Endothelial cell of umbilical vein (primary cell): ENCODE measurements at regions not wholly inside any gene's neighbourhood (a gene's known extent, or its start where the extent isn't known, plus 50 kb on each side); places are given as distances from the start of the nearest gene placed in this dataset.

Experiments
- CTCF ChIP-seq, 2 donors: IDR thresholded peaks; 1 replicate in 1 of 2; 2 replicates in 1 of 2; pipeline ENCODE4 v1.5.1; 2011; ENCODE audit warnings: low read length in 2 of 2, mild to moderate bottlenecking in 2 of 2, moderate library complexity in 2 of 2, control low read depth in 1 of 2, inconsistent platforms in 1 of 2, low read depth in 1 of 2; ENCODE audit not compliant: insufficient read depth in 1 of 2; ENCODE audit errors: extremely low read depth in 1 of 2
- EZH2 ChIP-seq: IDR thresholded peaks from 2 replicates; pipeline ENCODE4 v1.6.1; 2012; ENCODE audit warnings: borderline replicate concordance, low read depth, mild to moderate bottlenecking, moderate library complexity, low read length, inconsistent platforms; ENCODE audit not compliant: severe bottlenecking
- FOS ChIP-seq: IDR thresholded peaks from 2 replicates; pipeline ENCODE4 v1.6.1; 2011; ENCODE audit warnings: mild to moderate bottlenecking, low read length, moderate library complexity, borderline replicate concordance; ENCODE audit not compliant: insufficient read depth
- GATA2 ChIP-seq: IDR thresholded peaks from 2 replicates; pipeline ENCODE4 v1.7.0; 2011; ENCODE audit warnings: low read depth, mild to moderate bottlenecking, moderate library complexity, mixed read lengths, low read length; ENCODE audit not compliant: insufficient read length, insufficient read depth
- MAX ChIP-seq: IDR thresholded peaks from 2 replicates; pipeline ENCODE4 v1.6.1; 2011; ENCODE audit not compliant: insufficient read depth, insufficient read length
- POLR2A ChIP-seq: IDR thresholded peaks from 2 replicates; pipeline ENCODE4 v1.6.1; 2012; ENCODE audit warnings: low read depth, mild to moderate bottlenecking, control low read depth, low read length
- POLR2AphosphoS5 ChIP-seq: IDR thresholded peaks from 2 replicates; pipeline ENCODE4 v1.6.1; 2012; ENCODE audit warnings: low read depth, mild to moderate bottlenecking, control low read depth, low read length, moderate library complexity; ENCODE audit not compliant: insufficient read depth

- no peak for TF ChIP-seq POLR2A
- no peak for TF ChIP-seq CTCF (IDR thresholded peaks at IDR 0.05; ENCODE audit: extremely low read depth in 1 of 2, insufficient read depth in 1 of 2, low read depth in 1 of 2, low read length in 2 of 2)
- no peak for TF ChIP-seq MAX
- no peak for TF ChIP-seq POLR2AphosphoS5
- no peak for TF ChIP-seq EZH2
- no peak for TF ChIP-seq FOS
- no peak for TF ChIP-seq GATA2
Measured at GRCh38 chr2:144695657-144696056, 175.7 kb upstream of the ZEB2 start.
